Fibroblast of skin of left quadriceps (primary cell): ENCODE measurements at regions not wholly inside any gene's neighbourhood (a gene's known extent, or its start where the extent isn't known, plus 50 kb on each side); places are given as distances from the start of the nearest gene placed in this dataset.

Experiments used
- DNase-seq, 2 experiments: peaks; one replicate each; pipeline ENCODE4 v3.0.0-alpha.2; 2013; ENCODE audit warnings: low read depth in 2 of 2

DNA sequence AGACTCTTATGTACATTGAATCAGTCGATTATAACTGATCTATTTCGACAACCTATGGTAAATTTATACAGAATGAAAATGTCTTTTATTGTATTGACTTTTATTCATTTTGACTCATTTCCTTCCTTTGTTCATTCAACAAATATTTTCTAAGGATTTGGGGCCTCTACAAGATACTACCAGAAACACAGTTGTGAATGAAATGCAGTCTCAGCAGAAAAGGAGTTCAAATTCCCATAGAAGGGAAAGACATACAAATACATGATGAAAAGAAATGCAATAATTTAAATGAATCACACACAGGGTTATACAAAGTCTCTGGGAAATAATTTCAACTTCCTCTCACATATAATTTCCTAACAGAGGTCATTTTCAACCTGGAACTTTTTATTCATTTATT is 134.0 kb upstream of the SEMA3A start:
- no peak for DNase-seq

GRCh38 chr7:84324136-84324630 is 129.6 kb upstream of the SEMA3A start:
- no peak for DNase-seq

DNA sequence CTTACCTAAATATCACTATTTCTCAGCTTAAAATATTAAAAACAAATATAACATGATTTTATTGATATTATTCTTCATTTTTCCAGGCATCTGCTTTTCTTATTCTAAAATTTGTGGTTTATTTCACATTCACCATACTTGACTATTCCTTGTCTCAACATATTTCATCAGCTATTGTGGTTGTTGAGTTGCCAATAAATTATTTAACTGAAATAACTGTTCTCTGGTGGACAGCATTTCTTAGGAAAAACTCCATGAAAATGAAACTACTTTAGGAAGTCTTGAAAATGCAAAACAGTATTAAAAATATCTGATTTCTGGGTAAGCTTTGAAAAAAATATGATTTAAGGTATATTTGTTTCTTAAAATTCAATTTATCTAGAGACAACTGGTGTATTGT is 122.9 kb upstream of the SEMA3A start:
- DNase-seq: peak in 1 of 2 experiments; percentile 24

DNA sequence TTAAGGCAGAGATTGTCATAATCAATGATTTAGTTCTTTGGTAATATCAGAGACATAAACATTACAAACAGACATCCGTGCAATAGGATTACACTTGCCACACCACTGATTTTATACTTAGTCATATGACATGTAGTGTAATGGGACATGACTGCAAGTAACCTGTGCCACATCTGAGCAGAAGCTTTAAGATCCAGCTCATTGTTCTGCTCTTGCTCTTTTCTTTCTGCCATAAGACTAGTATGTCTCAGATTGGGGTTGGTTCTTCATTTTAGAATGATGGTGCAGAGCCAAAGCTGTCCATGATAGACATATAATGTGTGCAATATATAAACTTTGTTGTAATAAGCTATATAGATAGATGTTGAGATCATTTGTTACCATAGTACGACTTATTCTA is 119.7 kb upstream of the SEMA3A start:
- no peak for DNase-seq

GRCh38 chr7:84304407-84304806 is 109.8 kb upstream of the SEMA3A start:
- no peak for DNase-seq

- no peak for DNase-seq
Measured at GRCh38 chr7:84302949-84303348, 108.4 kb upstream of the SEMA3A start.

DNA sequence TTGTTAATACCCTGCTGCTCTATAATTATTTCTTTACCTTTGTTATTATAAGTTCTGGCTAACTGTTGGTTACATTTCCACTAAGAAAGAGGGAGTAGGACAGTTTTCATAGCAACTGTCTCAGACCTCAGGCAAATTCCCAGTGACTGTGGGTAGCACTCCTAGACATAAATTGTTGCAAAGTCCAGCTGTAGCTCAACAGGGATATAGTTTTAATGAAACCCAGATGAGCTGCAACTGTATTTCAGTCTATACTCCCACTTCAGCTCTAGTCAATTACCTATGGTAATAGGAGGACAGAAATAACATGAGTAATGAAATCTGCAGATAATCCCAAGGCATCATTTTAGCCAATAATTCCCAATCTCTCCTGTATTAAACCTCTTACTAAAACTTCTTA is 103.0 kb upstream of the SEMA3A start:
- peak; percentile 38 to 40 for DNase-seq

GRCh38 chr7:84294847-84295455 is 100.4 kb upstream of the SEMA3A start:
- peak; percentile 54 to 57 for DNase-seq

GRCh38 chr7:84294391-84294790 is 99.8 kb upstream of the SEMA3A start:
- DNase-seq: no peak

GRCh38 chr7:84291756-84292155 is 97.2 kb upstream of the SEMA3A start:
- no peak for DNase-seq

DNA sequence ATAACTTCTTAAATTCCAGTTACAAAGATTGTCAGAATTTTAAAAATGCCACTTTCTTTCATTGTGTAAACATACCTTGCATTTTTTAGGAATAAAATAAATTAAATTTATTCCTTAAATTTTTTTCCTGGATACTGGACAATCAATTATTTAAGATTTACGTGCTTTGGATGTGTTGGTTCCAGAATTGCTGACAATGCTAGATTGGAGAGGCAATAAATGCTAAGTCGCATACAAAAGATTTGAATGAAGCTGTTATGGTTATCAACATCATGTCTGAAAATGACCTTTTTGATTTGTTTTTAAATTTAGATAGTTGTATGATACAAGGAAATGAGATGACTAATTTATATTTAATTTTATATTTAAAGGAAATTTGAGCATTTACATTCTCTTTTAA is 89.2 kb upstream of the SEMA3A start:
- DNase-seq: no peak

DNA sequence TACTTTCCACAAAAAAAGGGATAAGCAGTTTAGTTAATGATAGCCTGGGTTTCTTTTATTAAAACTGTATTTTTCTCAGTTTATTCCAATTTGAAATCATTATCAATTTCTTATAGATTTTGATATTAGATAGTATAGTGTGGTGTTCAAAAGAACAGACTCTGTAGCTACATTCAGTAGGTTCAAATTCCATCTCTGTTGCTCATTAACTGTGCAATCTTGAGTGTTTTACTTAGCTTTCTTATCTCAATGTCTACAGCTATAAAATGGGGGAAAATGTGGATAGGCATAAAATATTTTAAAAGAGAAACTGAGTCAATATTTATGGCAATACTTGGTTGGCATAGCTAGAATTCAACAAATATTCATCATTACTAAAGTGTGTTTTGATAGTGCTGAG is 86.9 kb upstream of the SEMA3A start:
- no peak for DNase-seq

- no peak for DNase-seq
Measured at GRCh38 chr7:84277628-84278224, 83.1 kb upstream of the SEMA3A start.

- no peak for DNase-seq
Measured at GRCh38 chr7:84274029-84274638, 79.5 kb upstream of the SEMA3A start.

DNA sequence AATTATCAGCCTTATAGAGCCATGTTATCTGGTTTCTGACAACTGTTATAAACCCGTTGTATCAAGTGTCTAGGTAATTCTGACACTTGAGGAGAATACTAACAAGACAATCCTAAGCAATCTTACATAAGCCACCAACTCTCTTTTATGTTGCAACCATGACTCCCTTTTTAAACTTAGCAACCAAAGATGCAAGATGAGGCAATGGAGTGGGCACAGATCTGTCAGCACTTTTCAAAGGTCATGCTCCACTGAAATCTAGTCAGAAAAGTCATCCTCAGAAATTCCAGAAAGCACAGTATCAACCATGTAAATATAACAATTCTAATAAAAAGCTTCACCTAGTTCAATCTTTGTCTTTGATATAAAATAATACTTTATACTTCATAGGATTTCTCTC is 77.0 kb upstream of the SEMA3A start:
- no peak for DNase-seq

DNA sequence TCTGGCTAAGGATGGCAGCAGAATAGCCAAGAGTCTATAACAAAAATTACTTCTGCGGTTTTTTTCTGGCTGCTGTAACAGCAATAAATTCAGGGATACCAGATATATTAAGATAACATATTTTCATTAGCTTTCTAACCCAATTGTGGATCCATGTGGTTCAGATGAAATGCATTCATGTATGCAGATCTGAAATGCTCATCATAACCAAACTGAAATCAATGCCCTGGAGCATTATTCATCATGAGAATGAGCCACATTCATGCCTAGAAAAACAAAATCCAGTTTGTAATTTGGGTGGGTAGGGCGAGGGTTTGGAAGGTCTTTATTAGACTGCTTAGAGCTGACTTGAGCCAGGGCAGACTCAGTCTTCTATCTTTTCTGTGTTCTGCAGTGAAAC is 69.8 kb upstream of the SEMA3A start:
- DNase-seq: no peak

GRCh38 chr7:84263106-84263505 is 68.5 kb upstream of the SEMA3A start:
- no peak for DNase-seq

- DNase-seq: no peak
Measured at GRCh38 chr7:84261509-84261908, 66.9 kb upstream of the SEMA3A start.

DNA sequence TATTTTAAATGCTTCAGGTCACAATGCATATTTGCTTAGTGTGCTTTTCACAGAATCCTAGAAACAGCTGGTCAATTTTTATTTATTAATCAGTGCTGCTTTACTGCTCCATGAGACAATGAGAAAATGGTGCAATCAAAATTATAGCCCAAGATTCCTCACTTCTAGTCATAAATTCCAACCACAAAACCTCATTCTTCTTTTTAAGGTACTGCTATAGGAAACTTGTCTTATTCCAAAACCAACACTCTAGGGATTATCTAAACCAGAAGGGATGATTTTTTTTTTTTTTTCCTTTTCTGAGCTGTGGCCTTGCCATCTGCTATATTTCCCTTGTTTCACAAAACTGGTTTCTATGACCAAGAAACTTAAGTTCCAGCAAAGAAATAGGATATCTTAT is 64.0 kb upstream of the SEMA3A start:
- peak; percentile 84 to 85 for DNase-seq

DNA sequence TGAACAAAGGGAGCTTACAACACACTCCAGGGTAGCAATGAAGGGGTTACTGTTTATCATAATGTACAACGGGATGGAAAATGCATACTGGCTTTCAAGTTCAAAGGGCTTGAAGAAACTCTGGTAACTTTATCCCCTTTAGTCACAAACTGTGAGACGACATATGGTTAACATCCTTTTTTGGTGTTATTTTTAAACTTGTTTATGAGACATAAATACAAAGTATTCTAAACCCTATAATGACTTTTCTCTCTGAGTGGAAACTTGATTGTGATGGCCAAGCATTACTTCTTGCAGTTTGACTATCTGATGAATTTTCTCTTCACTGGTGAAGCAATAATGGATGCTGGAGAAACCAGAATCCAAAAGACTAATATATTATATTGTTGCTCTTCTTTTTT is 62.0 kb upstream of the SEMA3A start:
- DNase-seq: no peak

- DNase-seq: peak; percentile 76 to 78
Measured at GRCh38 chr7:84251277-84251781, 56.7 kb upstream of the SEMA3A start.

DNA sequence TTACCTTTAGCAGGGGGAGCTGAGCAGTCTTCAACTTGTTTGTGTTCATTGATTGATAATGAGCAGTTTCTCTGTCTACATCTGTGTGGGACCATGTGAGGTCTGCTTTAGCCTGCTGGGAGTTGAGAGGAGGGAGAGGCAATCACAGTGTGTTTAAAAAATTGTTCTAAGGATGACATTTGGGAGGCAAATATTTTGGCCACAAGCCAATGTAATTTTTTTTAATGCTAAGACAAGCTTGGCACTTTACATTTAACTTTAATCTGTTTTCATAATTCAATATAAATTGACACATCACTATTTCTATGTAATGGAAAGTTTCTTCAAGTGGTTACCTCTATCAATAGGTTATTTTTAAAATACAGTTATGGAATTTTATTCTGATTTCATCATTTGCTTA is 55.9 kb upstream of the SEMA3A start:
- DNase-seq: no peak

DNA sequence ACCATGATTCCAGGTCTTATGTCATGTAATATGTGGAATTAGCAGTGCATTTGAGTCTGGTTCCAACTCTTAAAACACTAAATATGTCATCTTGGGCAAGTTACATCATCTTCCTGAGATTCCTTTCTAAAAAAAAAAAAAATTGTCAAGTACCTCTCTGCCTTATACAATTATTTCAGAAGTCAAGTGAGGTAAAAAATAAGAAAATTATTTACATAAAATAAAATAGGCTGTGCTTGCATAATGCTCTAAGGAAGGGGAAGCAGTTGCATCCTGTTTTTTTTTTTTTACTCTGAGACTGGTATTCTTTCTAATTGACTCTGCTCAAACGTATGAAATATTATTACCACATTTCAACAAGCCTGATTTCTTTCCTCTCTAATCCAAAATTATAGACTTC is 55.1 kb upstream of the SEMA3A start:
- DNase-seq: no peak
